Neural cell (in vitro differentiated cells): ENCODE measurements at regions not wholly inside any gene's neighbourhood (a gene's known extent, or its start where the extent isn't known, plus 50 kb on each side); places are given as distances from the start of the nearest gene placed in this dataset.

Source experiments
- H2AFZ ChIP-seq: fragments of 200-600, 300-800 bp; sonication (generic), shearing (Covaris generic); 2 replicates; pipeline ENCODE4 v1.6.0; 2014; ENCODE audit warnings: low read depth, mild to moderate bottlenecking, antibody characterized with exemption, low read length, moderate library complexity
- H3F3A ChIP-seq: fragments of 200-600 bp; shearing (Covaris generic); 2 replicates; pipeline ENCODE4 v1.6.1; 2016; ENCODE audit warnings: mild to moderate bottlenecking, moderate library complexity, mixed read lengths, antibody characterized with exemption, low read length; ENCODE audit not compliant: insufficient read depth, poor library complexity, severe bottlenecking
- H3K27ac ChIP-seq: fragments of 200-600, 300-800 bp; sonication (generic), shearing (Covaris generic); 2 replicates; pipeline ENCODE4 v1.5.1; 2014; ENCODE audit warnings: mild to moderate bottlenecking, low read length, moderate library complexity
- H3K27me3 ChIP-seq: fragments of 300-800, 200-600 bp; sonication (generic), shearing (Covaris generic); 2 replicates; pipeline ENCODE4 v1.6.0; 2014; ENCODE audit warnings: mild to moderate bottlenecking, low read depth, low read length, moderate library complexity; ENCODE audit not compliant: insufficient read depth
- H3K36me3 ChIP-seq: fragments of 300-800, 200-600 bp; sonication (generic), shearing (Covaris generic); 2 replicates; pipeline ENCODE4 v1.5.1; 2014; ENCODE audit warnings: mild to moderate bottlenecking, antibody characterized with exemption, low read length, moderate library complexity; ENCODE audit not compliant: insufficient read depth
- H3K4me2 ChIP-seq: fragments of 300-800, 200-600 bp; sonication (generic), shearing (Covaris generic); 2 replicates; pipeline ENCODE4 v1.6.0; 2014; ENCODE audit warnings: mild to moderate bottlenecking, low read length
- H3K4me3 ChIP-seq: fragments of 300-800, 200-600 bp; sonication (generic), shearing (Covaris generic); 2 replicates; pipeline ENCODE4 v1.5.1; 2014; ENCODE audit warnings: mild to moderate bottlenecking, low read length, moderate library complexity
- H3K79me2 ChIP-seq: fragments of 200-600 bp; shearing (Covaris generic); replicated peaks from 2 replicates; pipeline ENCODE4 v1.6.0; 2014; ENCODE audit warnings: mild to moderate bottlenecking, low read length, moderate library complexity; ENCODE audit not compliant: insufficient read depth
- H3K9ac ChIP-seq: fragments of 300-800, 200-600 bp; sonication (generic), shearing (Covaris generic); 2 replicates; pipeline ENCODE4 v1.6.1; 2016; ENCODE audit warnings: mild to moderate bottlenecking, low read length, mixed read lengths
- H3K9me2 ChIP-seq: fragments of 200-600 bp; shearing (Covaris generic); 2 replicates; pipeline ENCODE4 v1.6.1; 2016; ENCODE audit warnings: mild to moderate bottlenecking, low read length, mixed read lengths; ENCODE audit not compliant: insufficient read depth
- H3K9me3 ChIP-seq: fragments of 200-600, 300-800 bp; sonication (generic), shearing (Covaris generic); 2 replicates; pipeline ENCODE4 v1.6.1; 2016; ENCODE audit warnings: mild to moderate bottlenecking, mixed run types, low read length, moderate library complexity, mixed read lengths
- H4K20me1 ChIP-seq: fragments of 200-600 bp; shearing (Covaris generic); 2 replicates; pipeline ENCODE4 v1.6.1; 2016; ENCODE audit warnings: mild to moderate bottlenecking, mixed run types; ENCODE audit not compliant: insufficient read depth
- EP300 ChIP-seq: fragments of 450-650 bp; conservative IDR thresholded peaks from 2 replicates; pipeline ENCODE4 v1.6.1; 2014; ENCODE audit warnings: antibody characterized with exemption, mild to moderate bottlenecking, moderate library complexity; ENCODE audit not compliant: poor library complexity, severe bottlenecking
- EZH2 ChIP-seq: fragments of 200-600, 300-800 bp; shearing (Covaris generic), sonication (generic); IDR thresholded peaks from 2 replicates; pipeline ENCODE4 v1.6.1; 2014; ENCODE audit warnings: antibody characterized with exemption, low read length, borderline replicate concordance, mild to moderate bottlenecking; ENCODE audit not compliant: insufficient read depth, poor library complexity, severe bottlenecking
- MXI1 ChIP-seq: fragments of 450-650 bp; conservative IDR thresholded peaks from 2 replicates; pipeline ENCODE4 v1.6.1; 2014; ENCODE audit warnings: antibody characterized with exemption, mild to moderate bottlenecking; ENCODE audit not compliant: poor library complexity, severe bottlenecking
- POLR2AphosphoS5 ChIP-seq: IDR thresholded peaks from 2 replicates; pipeline ENCODE4 v1.6.1; 2012
- RAD21 ChIP-seq: fragments of 450-650 bp; conservative IDR thresholded peaks from 2 replicates; pipeline ENCODE4 v1.6.1; 2014; ENCODE audit warnings: antibody characterized with exemption, mild to moderate bottlenecking, moderate library complexity
- SMC3 ChIP-seq: fragments of 450-650 bp; conservative IDR thresholded peaks from 2 replicates; pipeline ENCODE4 v1.6.1; 2014; ENCODE audit warnings: antibody characterized with exemption, mild to moderate bottlenecking, moderate library complexity; ENCODE audit not compliant: poor library complexity
- TAF1 ChIP-seq: IDR thresholded peaks from 2 replicates; pipeline ENCODE4 v1.6.1; 2012; ENCODE audit warnings: low read depth
- TF ChIP-seq, protein P1 (sequence below): fragments of 450-650 bp; IDR thresholded peaks from 2 replicates; pipeline ENCODE4 v1.5.1; 2014; ENCODE audit warnings: antibody characterized with exemption, mild to moderate bottlenecking, moderate library complexity; ENCODE audit not compliant: poor library complexity, severe bottlenecking
- TF ChIP-seq, protein P2 (sequence below): IDR thresholded peaks from 2 replicates; pipeline ENCODE4 v1.6.1; 2012; ENCODE audit warnings: borderline replicate concordance

DNA sequence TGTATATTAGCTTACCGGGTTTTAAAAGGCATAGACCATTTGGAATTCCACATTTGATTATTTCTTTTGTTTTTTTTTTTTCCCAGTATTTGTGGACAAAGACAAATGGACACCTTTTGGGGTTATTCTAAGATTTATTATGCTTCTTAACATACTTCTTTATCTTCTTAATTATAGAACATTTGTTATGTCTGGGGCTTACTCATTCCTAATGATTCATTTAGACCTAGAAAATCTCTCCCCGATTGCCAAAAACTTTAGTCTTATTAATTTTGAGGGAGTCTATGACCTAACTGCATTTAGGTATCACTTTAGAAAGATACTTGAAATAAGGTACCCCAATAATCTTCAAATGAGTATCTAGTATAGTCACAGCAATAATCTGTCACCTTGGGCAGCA, 170.7 kb upstream of the PREP start:
- TF ChIP-seq MXI1 (no peak), EZH2 (no peak), POLR2AphosphoS5 (no peak), RAD21 (no peak), EP300 (no peak)
- Histone ChIP-seq H3K27me3 (no peaks in the 10 kb centered on the region), H3K4me3 (no peak overlapping the region), H3K79me2 (no peaks in the 10 kb centered on the region), H3F3A (no peaks in the 10 kb centered on the region), H3K9me2 (no peaks in the 10 kb centered on the region), H3K9me3 (no peaks in the 10 kb centered on the region), H3K9ac (no peak overlapping the region), H2AFZ (no peak overlapping the region), H3K36me3 (no peaks in the 10 kb centered on the region), H4K20me1 (no peaks in the 10 kb centered on the region), H3K27ac (no peak overlapping the region), H3K4me2 (no peak overlapping the region)

DNA sequence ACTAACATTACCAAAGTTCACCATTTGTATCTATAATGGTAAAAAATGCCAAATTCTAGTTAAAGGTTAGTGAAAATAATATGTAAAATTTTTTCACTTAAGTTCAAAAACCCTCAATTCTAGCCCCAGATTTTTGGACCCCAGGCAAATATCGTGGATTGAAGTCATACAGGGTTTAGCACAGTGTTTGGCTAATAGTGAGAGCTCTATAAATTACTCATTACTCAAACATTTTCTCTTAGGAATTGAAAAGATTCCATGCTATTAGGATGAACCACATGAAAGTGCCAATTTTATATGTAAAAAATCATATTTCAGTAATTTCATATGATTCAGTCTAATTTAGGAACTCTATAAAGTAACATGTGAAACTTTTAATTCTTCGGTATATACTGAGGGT, 170.3 kb upstream of the PREP start:
- H3K4me2 ChIP-seq, result no peak overlapping the region
- H3K9me3 ChIP-seq, result no peaks in the 10 kb centered on the region
- H3K36me3 ChIP-seq, result no peaks in the 10 kb centered on the region
- no peaks in the 10 kb centered on the region for H3K9me2 ChIP-seq
- TF ChIP-seq RAD21, result no peak
- no peak for TF ChIP-seq EP300
- TF ChIP-seq, protein P1, sequence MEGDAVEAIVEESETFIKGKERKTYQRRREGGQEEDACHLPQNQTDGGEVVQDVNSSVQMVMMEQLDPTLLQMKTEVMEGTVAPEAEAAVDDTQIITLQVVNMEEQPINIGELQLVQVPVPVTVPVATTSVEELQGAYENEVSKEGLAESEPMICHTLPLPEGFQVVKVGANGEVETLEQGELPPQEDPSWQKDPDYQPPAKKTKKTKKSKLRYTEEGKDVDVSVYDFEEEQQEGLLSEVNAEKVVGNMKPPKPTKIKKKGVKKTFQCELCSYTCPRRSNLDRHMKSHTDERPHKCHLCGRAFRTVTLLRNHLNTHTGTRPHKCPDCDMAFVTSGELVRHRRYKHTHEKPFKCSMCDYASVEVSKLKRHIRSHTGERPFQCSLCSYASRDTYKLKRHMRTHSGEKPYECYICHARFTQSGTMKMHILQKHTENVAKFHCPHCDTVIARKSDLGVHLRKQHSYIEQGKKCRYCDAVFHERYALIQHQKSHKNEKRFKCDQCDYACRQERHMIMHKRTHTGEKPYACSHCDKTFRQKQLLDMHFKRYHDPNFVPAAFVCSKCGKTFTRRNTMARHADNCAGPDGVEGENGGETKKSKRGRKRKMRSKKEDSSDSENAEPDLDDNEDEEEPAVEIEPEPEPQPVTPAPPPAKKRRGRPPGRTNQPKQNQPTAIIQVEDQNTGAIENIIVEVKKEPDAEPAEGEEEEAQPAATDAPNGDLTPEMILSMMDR, result no peak
- TF ChIP-seq, protein P2, sequence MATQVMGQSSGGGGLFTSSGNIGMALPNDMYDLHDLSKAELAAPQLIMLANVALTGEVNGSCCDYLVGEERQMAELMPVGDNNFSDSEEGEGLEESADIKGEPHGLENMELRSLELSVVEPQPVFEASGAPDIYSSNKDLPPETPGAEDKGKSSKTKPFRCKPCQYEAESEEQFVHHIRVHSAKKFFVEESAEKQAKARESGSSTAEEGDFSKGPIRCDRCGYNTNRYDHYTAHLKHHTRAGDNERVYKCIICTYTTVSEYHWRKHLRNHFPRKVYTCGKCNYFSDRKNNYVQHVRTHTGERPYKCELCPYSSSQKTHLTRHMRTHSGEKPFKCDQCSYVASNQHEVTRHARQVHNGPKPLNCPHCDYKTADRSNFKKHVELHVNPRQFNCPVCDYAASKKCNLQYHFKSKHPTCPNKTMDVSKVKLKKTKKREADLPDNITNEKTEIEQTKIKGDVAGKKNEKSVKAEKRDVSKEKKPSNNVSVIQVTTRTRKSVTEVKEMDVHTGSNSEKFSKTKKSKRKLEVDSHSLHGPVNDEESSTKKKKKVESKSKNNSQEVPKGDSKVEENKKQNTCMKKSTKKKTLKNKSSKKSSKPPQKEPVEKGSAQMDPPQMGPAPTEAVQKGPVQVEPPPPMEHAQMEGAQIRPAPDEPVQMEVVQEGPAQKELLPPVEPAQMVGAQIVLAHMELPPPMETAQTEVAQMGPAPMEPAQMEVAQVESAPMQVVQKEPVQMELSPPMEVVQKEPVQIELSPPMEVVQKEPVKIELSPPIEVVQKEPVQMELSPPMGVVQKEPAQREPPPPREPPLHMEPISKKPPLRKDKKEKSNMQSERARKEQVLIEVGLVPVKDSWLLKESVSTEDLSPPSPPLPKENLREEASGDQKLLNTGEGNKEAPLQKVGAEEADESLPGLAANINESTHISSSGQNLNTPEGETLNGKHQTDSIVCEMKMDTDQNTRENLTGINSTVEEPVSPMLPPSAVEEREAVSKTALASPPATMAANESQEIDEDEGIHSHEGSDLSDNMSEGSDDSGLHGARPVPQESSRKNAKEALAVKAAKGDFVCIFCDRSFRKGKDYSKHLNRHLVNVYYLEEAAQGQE, result no peak
- no peak for TF ChIP-seq EZH2
- no peak for TF ChIP-seq MXI1
- TF ChIP-seq TAF1, result no peak
- TF ChIP-seq POLR2AphosphoS5, result no peak
- no peak for TF ChIP-seq SMC3
- no peaks in the 10 kb centered on the region for H3K27me3 ChIP-seq
- H4K20me1 ChIP-seq, result no peaks in the 10 kb centered on the region
- no peaks in the 10 kb centered on the region for H3F3A ChIP-seq
- H3K4me3 ChIP-seq, result no peak overlapping the region
- H3K9ac ChIP-seq, result no peak overlapping the region
- no peak overlapping the region for H3K27ac ChIP-seq
- no peaks in the 10 kb centered on the region for H3K79me2 ChIP-seq
- no peak overlapping the region for H2AFZ ChIP-seq

DNA sequence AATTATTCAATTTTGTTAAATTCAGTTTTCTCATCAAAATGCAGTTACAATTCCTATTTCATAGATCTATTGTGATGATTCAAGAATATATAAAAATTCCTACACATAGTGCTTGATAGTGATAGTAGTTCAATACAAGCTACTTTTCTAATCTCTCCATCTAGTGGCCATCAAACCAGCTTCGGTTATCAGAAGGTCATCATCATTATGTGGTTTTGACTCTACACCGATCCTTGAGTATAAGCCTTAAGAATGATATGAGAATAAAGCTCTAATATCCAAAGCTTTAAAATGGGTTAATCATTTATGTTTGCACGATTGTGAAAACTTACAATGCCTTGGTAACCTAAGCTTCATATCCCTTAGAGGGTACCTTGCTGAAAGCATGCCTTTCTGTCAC, 167.5 kb upstream of the PREP start:
- H4K20me1 ChIP-seq, result no peaks in the 10 kb centered on the region
- H3K79me2 ChIP-seq, result no peaks in the 10 kb centered on the region
- no peak overlapping the region for H3K9ac ChIP-seq
- H3K4me2 ChIP-seq, result no peak overlapping the region
- H3K9me2 ChIP-seq, result no peaks in the 10 kb centered on the region
- H3K4me3 ChIP-seq, result no peak overlapping the region
- H2AFZ ChIP-seq, result no peak overlapping the region
- H3F3A ChIP-seq, result no peaks in the 10 kb centered on the region
- no peaks in the 10 kb centered on the region for H3K27me3 ChIP-seq
- no peaks in the 10 kb centered on the region for H3K9me3 ChIP-seq
- no peaks in the 10 kb centered on the region for H3K36me3 ChIP-seq
- no peak overlapping the region for H3K27ac ChIP-seq
- TF ChIP-seq RAD21 (no peak), EZH2 (no peak), MXI1 (no peak), EP300 (no peak), POLR2AphosphoS5 (no peak), SMC3 (no peak), TAF1 (no peak)
- TF ChIP-seq, protein P2, result no peak
- TF ChIP-seq, protein P1, result no peak
